ENCODE measurements at regions not wholly inside any gene's neighbourhood (a gene's known extent, or its start where the extent isn't known, plus 50 kb on each side); places are given as distances from the start of the nearest gene placed in this dataset.

GRCh38 chr2:193679847-193680246 is 1485.1 kb upstream of the TMEFF2 start:
- BruUV-seq (replicated peaks), result no TSS peak
- ATAC-seq (no peak), DNase-seq (ENCODE audit: low read depth, low spot score) (no peak)
- no peak overlapping the region for H3K4me2 ChIP-seq (ENCODE audit: low read length)
- no peaks in the 10 kb centered on the region for H3K9me2 ChIP-seq (ENCODE audit: insufficient read depth)
- no peak overlapping the region for H3K4me3 ChIP-seq (replicated peaks in 1 of 2; ENCODE audit: low read depth in 1 of 2, low read length in 2 of 2)
- intact Hi-C loops (cut with micrococcal nuclease), result no loop called here
- ChIA-PET RAD21 (ENCODE audit: low non-redundant PET in 1 of 2, low total read pairs in 2 of 2, uncharacterized antibody in 2 of 2, unreplicated experiment in 2 of 2) (no interaction called here), POLR2A (no interaction called here), CTCF (no interaction called here)
- H3K9me3 ChIP-seq (ENCODE audit: control insufficient read depth in 1 of 2, insufficient read depth in 1 of 2, low read depth in 1 of 2, low read length in 2 of 2), result no peaks in the 10 kb centered on the region
- H3K4me1 ChIP-seq (ENCODE audit: control insufficient read depth in 1 of 2, insufficient read depth in 2 of 2, low read length in 2 of 2), result no peaks in the 10 kb centered on the region
- TF ChIP-seq, protein P1, sequence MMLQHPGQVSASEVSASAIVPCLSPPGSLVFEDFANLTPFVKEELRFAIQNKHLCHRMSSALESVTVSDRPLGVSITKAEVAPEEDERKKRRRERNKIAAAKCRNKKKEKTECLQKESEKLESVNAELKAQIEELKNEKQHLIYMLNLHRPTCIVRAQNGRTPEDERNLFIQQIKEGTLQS (IDR thresholded peaks at IDR 0.05), result no peak
- no peak for TF ChIP-seq TCF7L2 (IDR thresholded peaks at IDR 0.05; ENCODE audit: borderline replicate concordance, extremely low read depth, insufficient read depth, insufficient read length)
- TF ChIP-seq FOSL1 (IDR thresholded peaks at IDR 0.05; ENCODE audit: low read depth), result no peak
- TF ChIP-seq, protein P2, sequence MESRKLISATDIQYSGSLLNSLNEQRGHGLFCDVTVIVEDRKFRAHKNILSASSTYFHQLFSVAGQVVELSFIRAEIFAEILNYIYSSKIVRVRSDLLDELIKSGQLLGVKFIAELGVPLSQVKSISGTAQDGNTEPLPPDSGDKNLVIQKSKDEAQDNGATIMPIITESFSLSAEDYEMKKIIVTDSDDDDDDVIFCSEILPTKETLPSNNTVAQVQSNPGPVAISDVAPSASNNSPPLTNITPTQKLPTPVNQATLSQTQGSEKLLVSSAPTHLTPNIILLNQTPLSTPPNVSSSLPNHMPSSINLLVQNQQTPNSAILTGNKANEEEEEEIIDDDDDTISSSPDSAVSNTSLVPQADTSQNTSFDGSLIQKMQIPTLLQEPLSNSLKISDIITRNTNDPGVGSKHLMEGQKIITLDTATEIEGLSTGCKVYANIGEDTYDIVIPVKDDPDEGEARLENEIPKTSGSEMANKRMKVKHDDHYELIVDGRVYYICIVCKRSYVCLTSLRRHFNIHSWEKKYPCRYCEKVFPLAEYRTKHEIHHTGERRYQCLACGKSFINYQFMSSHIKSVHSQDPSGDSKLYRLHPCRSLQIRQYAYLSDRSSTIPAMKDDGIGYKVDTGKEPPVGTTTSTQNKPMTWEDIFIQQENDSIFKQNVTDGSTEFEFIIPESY (IDR thresholded peaks at IDR 0.05; ENCODE audit: extremely low read depth, insufficient replicate concordance, low read length), result no peak
- no peak for TF ChIP-seq YY1 (IDR thresholded peaks at IDR 0.05; ENCODE audit: extremely low read depth, insufficient replicate concordance, low read depth, low read length)
- no peak for TF ChIP-seq EGR1 (IDR thresholded peaks at IDR 0.05; ENCODE audit: low read depth)
- no peak for TF ChIP-seq SIN3A (IDR thresholded peaks at IDR 0.05; ENCODE audit: low read depth)
- no peak for TF ChIP-seq RAD21 (IDR thresholded peaks at IDR 0.05; ENCODE audit: low read depth)
- TF ChIP-seq SP1 (IDR thresholded peaks at IDR 0.05; ENCODE audit: low read depth), result no peak
- TF ChIP-seq, protein P3, sequence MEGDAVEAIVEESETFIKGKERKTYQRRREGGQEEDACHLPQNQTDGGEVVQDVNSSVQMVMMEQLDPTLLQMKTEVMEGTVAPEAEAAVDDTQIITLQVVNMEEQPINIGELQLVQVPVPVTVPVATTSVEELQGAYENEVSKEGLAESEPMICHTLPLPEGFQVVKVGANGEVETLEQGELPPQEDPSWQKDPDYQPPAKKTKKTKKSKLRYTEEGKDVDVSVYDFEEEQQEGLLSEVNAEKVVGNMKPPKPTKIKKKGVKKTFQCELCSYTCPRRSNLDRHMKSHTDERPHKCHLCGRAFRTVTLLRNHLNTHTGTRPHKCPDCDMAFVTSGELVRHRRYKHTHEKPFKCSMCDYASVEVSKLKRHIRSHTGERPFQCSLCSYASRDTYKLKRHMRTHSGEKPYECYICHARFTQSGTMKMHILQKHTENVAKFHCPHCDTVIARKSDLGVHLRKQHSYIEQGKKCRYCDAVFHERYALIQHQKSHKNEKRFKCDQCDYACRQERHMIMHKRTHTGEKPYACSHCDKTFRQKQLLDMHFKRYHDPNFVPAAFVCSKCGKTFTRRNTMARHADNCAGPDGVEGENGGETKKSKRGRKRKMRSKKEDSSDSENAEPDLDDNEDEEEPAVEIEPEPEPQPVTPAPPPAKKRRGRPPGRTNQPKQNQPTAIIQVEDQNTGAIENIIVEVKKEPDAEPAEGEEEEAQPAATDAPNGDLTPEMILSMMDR (IDR thresholded peaks at IDR 0.05 in 2 of 3, conservative IDR thresholded peaks at IDR 0.05 in 1 of 3; ENCODE audit: borderline replicate concordance in 1 of 3, insufficient read depth in 1 of 3, low read depth in 2 of 3, low read length in 2 of 3), result no peak
- TF ChIP-seq ZFX (IDR thresholded peaks at IDR 0.05), result no peak
- no peak for TF ChIP-seq REST (IDR thresholded peaks at IDR 0.05; ENCODE audit: low read depth)
- no peak for TF ChIP-seq MAX (IDR thresholded peaks at IDR 0.05)
- no peak for TF ChIP-seq JUND (IDR thresholded peaks at IDR 0.05)
- no peaks in the 10 kb centered on the region for H3K36me3 ChIP-seq (ENCODE audit: control insufficient read depth in 1 of 2, insufficient read depth in 2 of 2, low read length in 2 of 2)
- H4K20me1 ChIP-seq (ENCODE audit: insufficient read depth), result no peaks in the 10 kb centered on the region
- no peaks in the 10 kb centered on the region for H3K27me3 ChIP-seq (ENCODE audit: insufficient read depth, low read length)
- no peak overlapping the region for H3K27ac ChIP-seq (ENCODE audit: low read depth, low read length)
- no peak overlapping the region for H3K9ac ChIP-seq (ENCODE audit: low read length)
- no peaks in the 10 kb centered on the region for H3K79me2 ChIP-seq (ENCODE audit: insufficient read depth, low read length)
- no peak overlapping the region for H2AFZ ChIP-seq (ENCODE audit: low read depth, low read length, poor library complexity, severe bottlenecking)

Data from HCT116 (cell line).